ENCODE measurements at regions not wholly inside any gene's neighbourhood (a gene's known extent, or its start where the extent isn't known, plus 50 kb on each side); places are given as distances from the start of the nearest gene placed in this dataset.

GRCh38 chr2:10223932-10224720 is 78.6 kb upstream of the HPCAL1 start:
- no peak for TF ChIP-seq POLR2A (IDR thresholded peaks at IDR 0.05)
- TF ChIP-seq, protein P1, sequence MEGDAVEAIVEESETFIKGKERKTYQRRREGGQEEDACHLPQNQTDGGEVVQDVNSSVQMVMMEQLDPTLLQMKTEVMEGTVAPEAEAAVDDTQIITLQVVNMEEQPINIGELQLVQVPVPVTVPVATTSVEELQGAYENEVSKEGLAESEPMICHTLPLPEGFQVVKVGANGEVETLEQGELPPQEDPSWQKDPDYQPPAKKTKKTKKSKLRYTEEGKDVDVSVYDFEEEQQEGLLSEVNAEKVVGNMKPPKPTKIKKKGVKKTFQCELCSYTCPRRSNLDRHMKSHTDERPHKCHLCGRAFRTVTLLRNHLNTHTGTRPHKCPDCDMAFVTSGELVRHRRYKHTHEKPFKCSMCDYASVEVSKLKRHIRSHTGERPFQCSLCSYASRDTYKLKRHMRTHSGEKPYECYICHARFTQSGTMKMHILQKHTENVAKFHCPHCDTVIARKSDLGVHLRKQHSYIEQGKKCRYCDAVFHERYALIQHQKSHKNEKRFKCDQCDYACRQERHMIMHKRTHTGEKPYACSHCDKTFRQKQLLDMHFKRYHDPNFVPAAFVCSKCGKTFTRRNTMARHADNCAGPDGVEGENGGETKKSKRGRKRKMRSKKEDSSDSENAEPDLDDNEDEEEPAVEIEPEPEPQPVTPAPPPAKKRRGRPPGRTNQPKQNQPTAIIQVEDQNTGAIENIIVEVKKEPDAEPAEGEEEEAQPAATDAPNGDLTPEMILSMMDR (IDR thresholded peaks at IDR 0.05) = no peak

Measured in ovary (tissue), 3 donors.